NCI-H446 treated with DMSO at 0.1 percent for 48 hours (cell line): ENCODE measurements at regions not wholly inside any gene's neighbourhood (a gene's known extent, or its start where the extent isn't known, plus 50 kb on each side); places are given as distances from the start of the nearest gene placed in this dataset.

Experiments
- DNase-seq: peaks from one replicate; lab custom pipeline; 2025; lab: John Stamatoyannopoulos, UW

DNA sequence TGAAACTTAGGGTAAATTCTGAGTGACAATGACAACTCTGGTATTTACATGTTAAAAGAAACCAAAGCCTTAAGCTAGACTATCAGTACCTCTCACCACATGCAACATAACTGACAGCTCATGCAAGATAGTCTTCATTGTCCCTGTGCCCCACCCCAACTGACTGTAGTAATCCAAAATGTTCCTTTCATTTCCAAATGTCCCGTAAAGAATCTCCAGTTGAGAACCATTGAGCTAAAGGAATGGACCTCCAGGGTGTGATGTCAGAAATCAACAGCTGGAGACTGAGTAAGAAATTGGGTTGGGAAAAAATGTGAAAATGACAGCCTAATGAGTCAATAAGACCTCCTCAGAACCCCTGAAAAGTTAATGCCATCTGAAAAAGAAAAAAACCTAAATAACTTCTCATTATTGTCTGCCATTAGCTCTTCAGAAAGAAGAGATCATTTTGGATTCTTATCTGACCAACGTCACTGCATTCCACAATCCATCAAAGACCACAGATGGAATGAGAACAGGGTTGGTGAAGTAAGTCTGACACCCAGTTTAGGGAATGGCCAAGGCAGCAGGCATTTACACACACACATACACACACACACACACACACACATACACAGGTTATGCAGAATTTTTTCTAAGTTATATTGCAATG is 51.7 kb upstream of the ACVR2A start:
- no peak for DNase-seq

DNA sequence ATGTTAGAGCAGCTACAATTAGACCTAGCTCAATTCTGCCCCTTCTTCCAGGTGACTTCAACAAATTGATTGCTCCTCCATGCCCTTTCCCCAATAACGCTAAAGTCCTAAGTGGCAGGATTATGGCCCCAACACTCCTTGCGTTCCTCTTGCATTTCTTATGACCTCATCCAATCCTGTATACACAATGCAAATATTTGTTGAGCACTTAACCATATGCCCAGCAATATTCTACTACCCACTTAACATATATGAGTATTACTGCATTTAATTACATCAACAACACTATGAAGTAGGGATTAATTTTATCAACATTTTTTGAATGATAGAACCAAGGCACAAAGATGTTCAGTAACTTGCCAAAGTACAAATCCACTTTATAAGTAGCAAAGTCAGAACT is 54.2 kb upstream of the ACVR2A start:
- no peak for DNase-seq

- no peak for DNase-seq
Measured at GRCh38 chr2:147789720-147790119, 55.1 kb upstream of the ACVR2A start.

DNA sequence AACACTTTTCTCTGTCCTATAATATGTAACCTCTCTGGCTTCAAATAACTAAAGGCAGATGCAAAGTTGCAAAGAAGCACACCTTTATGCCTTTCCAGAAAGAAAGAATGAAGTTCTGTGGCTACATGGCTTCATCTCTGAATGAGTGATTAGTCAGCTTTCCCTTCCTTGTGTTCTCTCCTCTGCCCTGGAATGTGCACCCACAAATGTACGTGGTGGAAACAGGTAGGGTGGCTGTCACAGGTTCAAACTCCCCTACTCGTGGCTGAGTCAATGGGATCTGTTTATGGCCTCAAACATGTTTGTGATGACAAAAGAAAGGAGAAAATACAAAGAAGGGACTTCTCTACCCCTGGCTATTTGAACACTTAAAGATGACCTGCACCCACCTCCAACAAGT is 55.5 kb upstream of the ACVR2A start:
- DNase-seq: no peak

DNA sequence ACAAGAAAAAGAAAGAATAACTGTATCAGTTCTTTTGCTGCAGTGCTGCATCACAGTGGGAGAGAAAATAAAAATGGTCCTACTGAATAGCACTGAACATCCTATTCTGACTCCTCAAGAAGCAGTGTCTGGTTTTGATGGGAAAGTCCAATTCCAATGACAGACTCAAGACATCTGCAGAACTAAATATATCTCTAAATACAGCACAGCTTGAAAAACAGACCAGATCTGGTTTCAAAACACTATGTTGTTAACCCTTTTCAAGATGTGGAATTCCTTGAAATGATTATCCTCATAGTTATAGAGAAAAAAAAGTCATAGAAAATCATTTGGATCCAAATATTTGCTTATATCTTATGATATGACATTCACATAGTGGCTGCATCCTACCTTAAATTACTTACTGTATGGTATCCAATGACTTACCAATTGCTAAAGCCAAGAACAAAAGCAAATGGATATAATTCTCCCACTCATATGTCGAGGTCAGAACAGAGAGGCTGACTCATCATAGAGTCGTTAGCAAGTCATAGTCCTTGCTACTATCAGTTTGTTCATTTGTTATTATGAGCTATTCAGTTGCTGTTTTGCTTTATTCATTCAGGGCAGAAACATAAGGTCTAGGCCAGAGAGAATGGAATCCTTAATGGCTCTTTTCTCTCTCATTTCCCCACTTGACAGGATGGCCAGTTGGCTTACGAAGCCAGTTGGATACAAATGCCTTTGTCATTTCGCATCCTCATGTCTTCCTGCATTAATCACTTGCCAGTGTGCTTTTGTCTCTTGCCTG is 62.5 kb upstream of the ACVR2A start:
- peak; percentile 19 for DNase-seq

- no peak for DNase-seq
Measured at GRCh38 chr2:147779440-147779839, 65.4 kb upstream of the ACVR2A start.

DNA sequence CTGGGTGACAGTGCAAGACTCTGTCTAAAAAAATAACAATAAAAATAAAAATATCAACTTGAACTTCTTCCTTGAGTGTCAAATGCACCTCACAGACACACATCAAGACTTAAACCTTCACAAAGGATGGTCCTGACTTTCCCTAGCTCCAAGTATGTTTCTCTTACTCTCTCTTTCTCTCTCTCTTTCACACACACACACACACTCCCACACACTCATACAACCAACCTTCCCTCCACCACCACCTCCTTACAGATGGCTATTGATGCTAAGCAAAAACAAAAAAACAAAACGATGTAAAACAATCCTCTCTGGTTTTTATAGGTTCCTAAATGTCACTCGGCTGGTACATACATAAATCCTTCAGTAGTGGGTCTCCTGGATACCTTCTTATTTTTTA is 67.4 kb upstream of the ACVR2A start:
- no peak for DNase-seq

- no peak for DNase-seq
Measured at GRCh38 chr2:147774805-147775204, 70.0 kb upstream of the ACVR2A start.

- peak; percentile 52 for DNase-seq
Measured at GRCh38 chr2:147773479-147773878, 71.3 kb upstream of the ACVR2A start.

DNA sequence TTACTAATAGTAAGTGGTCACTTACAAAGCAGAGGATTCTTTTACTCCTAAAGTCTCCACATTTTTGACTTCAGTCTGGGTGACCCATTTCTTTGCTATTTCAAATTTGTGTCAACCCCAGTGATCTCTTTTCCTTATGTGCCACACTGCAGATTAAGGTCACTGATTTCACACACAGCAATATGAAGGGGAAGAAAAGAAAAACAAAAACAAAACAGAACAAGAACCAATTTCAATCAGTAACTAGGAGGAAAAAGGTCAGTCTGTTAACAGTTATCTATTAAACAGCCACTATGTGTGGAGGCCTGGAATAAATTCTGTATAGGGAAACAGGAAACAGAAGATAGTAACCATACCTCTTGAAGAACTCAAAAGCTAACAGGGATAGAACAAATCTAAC is 72.0 kb upstream of the ACVR2A start:
- DNase-seq: no peak

DNA sequence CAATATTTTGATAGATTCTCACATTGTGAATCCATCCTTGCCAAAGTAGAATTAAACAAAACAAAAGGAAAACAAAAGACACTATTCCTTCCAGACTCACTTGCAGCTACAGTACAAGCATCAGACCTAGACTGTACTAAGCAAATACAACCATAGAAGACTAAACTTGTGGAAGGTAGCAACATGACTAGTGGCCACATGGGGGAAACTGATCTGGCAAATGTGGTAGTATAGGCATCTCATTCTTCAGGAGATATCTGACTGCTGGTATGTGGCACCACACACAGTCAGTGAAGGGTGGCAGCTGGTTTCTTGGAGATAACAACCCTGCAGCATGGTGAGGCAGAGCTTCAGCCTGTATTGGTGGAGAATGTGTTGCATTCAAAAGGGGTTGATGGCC is 81.0 kb upstream of the ACVR2A start:
- no peak for DNase-seq

- DNase-seq: no peak
Measured at GRCh38 chr2:147760984-147761383, 83.8 kb upstream of the ACVR2A start.

- DNase-seq: no peak
Measured at GRCh38 chr2:147759536-147759935, 85.3 kb upstream of the ACVR2A start.

DNA sequence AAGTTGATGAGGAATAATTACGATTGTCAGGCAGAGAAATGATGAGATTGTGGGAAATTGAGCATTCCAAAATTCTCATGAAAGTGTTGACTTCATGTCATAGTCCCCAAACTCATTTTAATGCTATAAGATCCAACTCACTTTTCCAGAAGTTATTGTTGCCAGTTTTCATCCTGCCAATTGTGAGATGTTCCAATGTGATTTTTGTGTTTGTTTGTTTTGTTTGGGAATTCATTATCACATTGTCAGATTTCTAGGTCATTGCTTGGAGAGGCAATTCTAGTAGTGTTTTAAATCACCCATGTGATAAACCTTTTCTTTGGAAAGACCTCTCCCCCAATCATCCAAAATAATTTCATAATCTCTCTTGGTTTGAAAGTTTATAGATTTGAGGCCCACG is 86.0 kb upstream of the ACVR2A start:
- no peak for DNase-seq

DNA sequence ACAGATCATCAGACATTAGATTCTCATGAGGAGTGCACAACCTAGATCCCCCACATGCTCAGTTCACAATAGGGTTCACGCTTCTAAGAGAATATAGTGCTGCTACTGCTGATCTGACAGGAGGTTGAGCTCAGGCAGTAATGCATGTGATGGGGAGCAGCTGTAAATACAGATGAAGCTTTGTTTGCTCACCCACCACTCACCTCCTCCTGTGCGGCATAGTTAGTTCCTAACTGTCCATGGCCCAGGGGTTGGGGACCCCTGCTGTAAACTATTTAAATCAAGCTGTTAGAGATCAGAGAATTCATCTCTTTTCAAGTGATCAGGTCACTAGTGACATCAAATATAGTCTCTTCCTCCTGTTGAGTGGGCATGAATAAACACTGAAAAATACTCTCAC is 88.8 kb upstream of the ACVR2A start:
- DNase-seq: no peak

DNA sequence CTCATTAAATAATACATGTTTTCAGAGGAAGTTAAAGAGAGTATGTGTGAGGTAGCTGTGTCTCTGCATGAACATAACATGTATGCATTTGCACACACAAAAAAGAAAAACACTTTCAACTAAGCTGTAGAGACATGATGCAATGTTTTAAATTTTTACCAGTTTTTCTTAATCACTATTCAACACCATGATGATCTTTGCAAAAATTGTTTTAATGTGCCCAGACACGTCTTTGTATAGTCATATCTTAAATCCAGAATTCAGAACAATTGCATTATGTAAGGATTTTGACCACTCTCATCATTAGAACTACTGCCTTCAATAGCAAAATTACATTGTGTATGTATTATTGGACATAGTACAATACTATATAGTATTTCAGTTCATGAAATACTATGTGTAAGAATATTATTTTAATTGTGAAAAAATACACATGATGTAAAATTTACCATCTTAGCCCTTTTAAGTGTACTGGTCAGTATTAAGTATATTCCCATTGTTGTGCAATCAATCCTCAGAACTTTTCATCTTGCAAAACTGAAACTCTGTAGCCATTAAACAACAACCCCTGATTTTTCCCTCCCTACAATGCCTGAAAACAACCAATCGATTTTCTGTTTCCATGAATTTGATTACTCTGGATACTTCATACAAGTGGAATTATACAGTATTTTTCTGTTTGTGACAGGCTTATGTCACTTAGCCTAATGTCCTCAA is 104.5 kb upstream of the ACVR2A start:
- DNase-seq: no peak

GRCh38 chr2:147739508-147739907 is 105.3 kb upstream of the ACVR2A start:
- no peak for DNase-seq

DNA sequence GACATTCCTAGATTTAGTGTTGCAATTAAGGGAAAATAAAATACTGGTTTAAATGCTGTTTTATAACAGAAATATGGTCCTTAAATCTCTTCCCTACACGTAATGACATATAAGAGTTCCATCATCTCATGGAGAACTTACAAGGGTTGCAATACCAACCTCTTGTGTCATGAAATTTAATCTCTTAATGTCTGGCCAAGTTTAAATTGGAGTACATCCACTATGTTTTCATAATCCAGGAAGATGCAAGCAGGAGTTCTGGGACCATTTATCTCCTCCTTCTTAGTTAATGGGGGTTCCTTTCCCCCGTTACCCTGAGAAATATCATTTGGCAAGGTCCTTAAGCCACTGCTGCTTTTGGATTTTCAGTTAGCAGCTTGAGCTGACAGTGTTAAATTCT is 126.0 kb upstream of the ACVR2A start:
- DNase-seq: no peak

DNA sequence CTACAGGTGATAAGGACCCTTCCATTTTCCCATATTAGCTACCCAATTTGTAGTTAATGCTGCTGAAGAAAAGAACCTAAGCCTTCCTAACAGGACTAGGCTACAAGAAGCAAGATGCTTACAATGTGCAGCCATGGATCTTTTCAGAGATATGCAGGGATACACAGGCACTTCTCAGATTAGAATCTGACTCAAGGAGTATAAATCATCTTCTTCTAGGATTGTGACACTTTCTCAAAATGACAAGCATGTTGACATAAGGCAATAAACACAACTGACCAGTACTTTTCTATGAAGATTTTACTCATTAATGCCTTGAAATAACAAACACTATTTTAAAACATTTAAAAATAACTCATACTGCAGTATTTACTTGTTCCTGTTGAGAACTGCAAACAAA is 127.9 kb upstream of the ACVR2A start:
- no peak for DNase-seq

- DNase-seq: no peak
Measured at GRCh38 chr2:147715807-147716206, 129.0 kb upstream of the ACVR2A start.

DNA sequence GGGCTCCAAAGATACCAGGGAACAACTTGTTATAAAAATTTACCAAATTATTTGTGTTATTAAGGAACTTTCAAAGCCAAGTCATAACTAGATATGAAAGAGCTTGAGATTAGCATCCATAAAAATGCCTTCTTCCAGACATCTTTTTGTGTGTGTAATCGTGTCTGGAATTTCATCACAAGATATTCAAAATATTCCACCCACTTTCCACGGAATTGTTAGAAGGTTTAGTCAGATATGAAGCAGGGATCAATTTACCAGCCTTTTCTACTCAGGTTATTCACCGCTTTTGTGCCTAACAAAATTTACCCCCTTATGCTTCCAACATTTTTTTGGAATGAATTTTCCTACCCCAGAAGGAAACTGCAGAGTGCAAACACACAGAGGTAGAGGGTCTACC is 130.2 kb upstream of the ACVR2A start:
- DNase-seq: no peak

GRCh38 chr2:147713349-147713748 is 131.5 kb upstream of the ACVR2A start:
- no peak for DNase-seq

DNA sequence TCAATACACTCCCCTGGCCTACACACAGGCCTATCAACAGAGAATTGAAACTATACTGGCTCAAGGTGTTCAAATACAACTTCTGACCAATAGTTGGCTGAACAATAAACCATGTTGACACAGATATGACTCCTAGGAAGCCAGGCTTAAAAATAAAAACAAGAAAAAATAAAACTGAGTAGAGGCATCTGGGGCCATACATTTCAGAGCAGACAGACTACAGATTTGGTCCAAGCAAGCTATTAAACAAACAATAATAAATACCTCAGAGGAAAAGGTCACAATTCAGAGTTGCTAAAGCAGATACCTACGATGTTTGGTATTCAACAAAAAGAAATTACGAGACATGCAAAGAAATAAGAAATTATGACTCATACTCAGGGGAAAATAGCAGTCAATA is 132.8 kb upstream of the ACVR2A start:
- DNase-seq: no peak
